ENCODE measurements at regions not wholly inside any gene's neighbourhood (a gene's known extent, or its start where the extent isn't known, plus 50 kb on each side); places are given as distances from the start of the nearest gene placed in this dataset.

DNA sequence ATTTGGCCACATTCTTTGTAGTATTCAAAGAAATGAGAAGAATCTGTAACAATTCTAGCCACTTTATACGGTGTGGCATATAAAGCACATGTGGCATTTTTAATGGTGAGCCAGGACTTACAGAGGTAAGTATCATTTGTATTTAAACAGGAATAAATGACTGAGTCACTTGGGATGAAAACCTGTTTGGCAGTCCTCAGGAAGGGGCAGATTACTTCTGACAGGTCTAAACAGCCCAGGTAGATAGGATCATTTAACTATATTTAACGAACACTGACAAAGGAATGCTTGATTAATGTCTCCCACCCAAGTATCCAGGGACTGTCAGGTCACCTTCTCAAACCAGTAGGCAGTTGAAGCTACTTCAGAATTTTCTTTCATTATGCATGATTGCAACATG is 241.5 kb upstream of the SATB1 start:
- no peak for DNase-seq

DNA sequence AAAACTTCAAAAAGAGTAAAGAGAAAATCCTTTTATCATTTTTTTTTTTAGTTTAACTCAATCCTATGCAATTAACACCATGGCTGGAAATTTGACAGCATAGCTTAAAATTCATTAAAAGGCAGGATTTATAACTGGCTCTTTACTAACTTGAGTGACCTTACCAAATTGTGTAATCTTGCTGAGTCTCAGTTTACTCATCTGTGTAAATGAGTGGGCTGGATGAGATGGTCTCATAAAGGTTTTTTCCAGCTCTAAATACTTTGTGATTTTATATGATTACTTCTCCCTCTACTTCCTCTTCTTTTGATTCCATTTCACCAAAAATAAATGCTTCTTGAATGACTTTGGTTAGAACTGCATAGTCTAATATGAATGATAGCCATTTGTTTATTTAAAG is 234.9 kb upstream of the SATB1 start:
- DNase-seq, result no peak

DNA sequence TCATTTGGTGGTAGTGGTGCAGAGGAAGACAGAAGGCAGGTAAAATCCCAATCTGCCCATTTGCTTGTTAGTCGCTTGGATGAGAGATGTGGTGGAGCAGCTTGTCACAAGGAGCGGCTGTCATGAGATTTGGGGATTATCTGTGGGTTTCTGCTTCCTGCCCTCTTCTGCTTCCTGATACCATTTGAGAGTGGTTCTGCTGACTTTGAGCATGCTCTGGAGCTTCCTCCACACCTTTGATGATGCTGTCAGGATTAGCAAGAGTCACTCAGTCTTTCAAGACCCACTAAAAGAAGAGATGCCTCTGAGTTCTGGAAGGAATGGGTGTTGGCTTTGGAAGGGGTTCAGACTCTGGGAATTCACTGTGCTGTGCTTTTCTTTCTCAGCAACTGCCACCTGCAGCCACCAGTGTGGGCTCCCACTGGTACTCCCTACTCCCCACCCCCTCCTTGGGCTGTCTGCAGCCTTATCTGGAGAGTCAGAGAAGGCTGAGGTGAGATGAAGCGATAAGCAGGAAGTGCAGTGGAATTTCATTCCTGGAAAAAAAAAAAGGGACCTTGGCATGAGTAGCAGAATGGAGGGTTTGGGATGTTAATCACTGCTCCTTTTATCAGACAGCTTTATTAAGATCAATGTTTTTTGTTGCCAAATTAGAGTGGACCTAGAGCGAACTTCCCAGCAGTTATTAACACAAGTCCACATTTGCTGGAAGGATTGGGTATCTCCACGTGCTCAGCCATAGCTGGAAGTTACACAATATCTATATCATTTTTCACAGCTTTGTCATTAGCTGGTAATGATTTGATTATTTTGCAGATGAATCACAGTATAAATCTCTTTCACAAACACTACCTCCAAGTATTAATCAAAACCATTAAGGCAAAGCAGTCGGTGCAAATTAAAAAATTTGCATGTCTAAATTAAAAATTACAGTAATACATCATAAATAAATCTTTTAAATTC is 233.0 kb upstream of the SATB1 start:
- no peak for DNase-seq

DNA sequence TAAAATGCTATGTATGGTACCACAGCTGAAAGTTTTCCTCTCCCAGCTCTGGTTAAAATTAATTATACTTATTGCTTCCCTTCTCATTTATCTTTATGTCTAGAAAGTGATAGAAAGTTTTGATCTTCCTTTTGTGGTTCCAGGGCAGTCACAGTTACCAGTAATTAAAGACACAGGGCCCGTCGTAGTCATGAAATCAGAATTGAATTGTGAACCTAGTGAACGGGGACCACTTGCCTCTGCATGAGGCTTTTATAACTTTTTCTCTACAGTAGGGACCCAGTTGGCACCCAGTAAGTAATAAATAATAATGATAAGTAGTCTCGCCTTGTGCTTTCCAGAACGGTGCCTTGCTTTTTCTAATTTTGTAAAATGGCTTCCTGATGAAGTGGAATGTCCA is 231.7 kb upstream of the SATB1 start:
- no peak for DNase-seq

DNA sequence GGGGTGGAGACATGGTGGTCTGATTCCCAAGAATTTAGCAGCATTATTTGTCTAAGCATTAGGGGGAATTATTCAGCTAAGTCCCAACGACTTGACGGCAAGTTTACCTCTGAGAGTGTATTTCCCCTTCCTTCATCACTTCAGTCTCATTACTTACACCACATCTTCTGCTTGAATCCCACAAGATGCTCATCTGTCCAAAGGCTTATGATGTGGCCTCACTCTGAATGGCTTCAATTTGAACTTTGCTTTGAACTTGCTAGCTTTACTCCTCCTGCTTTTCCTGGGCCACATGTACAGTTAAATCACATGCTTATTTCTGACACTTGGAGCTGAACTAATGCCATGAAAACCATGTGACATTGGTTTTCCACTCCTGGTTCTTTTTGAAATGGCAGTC is 231.3 kb upstream of the SATB1 start:
- no peak for DNase-seq

DNA sequence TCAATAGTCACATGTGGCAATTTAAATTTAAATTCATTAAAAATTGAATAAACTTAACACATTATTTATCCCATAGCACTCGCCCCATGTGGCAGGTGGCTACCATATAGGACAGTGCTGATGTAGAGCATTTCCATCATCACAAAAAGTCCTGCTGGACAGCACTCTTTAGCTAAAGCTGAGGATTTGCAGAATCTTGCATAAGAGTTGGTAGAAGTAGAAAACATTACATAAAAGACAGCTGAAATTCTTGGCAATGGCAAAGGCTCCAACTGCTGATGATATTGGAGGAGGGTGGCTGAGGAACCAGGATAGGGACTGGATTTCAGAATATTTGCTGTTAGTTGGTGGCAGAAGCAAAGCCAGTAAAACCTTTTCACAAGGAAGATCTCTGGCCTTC is 230.7 kb upstream of the SATB1 start:
- no peak for DNase-seq

DNA sequence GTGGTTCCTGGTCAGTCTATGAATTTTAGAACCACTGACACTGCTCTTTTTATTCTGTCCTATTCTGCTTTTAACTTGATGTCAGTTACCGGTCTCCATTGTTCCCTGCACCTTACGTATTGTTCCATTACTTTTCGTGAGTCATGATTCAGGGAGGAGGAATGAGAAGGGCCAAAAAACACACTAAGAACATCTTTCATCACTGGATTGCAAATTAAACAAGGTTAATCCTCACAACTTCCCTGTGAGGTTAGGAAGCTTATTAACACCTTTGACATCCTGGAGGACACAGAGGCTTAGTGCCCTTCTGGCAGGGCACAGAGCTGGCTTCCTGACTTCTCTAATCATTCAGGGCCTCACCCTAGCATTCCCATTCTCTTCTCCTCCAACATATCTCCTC is 227.6 kb upstream of the SATB1 start:
- no peak for DNase-seq

DNA sequence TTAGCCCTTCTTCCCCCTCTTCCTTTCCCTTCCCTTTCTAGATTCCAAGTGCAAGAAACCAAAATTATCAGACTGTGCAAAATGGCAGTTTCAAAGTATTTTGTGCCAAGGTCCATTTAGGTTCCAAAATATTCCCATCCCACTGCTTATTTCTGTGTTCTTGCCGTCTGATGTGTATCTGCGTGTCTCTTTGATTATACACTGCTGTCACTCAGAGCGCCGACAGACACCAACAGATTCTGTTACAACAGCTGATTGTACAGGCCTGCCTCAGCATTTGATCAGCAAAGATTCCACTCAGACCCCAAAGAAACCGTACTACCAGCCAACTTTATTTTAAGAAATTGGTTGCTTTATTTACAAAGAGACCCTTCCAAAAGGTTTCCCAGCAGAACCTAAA is 225.6 kb upstream of the SATB1 start:
- no peak for DNase-seq

DNA sequence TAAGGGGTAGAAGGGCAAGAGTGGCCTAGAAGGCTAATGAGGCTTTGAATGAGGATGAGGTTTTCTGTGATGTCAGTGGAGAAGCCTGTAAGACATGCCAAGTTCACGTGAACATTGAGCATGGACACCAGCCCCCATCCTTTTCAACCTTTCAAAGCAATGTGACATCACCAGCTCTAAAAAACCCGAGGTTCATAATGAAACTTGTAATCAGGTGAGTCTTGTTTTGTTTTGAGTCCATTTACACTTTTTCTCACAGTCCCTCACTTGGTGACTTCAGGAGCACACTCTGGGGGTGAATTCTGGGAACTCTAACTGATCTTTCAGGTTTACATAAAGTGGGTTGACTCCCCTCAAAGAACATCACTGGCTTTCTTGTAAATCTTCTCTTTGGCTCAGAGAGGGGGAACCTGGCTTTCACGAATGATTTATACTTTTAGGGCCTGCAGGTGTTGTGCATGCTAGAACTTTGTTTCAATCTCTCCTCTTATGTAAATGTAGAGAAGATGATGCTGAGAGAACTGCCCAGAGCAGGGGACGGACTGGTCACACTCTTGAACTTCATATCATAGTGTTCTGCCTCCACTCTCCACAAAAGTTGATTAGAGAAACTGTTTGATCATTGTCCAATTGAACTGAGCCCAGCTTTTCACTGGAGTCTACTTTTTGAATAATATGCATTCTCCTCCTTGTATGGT is 224.7 kb upstream of the SATB1 start:
- DNase-seq, result peak; percentile 27

DNA sequence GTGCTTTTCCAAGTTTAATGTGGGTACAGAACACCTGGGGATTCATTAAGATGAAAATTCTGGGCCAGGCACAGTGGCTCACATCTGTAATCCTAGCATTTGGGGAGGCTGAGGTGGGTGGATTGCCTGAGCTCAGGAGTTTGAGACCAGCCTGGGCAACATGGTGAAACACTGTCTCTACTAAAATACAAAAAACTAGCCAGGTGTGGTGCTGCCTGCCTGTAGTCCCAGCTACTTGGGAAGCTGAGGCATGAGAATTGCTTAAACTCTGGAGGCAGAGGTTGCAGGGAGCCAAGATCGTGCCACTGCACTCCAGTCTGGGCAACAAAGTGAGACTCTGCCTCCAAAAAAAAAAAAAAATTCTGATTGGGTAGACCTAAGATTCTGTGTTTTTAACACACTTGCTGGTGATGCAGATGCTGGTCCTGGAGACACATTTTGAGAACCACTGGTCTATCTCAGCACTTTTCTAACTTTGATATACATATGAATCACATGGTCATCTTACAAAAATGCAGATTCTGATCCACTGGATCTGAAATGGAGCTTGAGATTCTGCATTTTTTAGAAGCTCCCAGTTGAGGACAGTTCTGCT is 223.8 kb upstream of the SATB1 start:
- no peak for DNase-seq

DNA sequence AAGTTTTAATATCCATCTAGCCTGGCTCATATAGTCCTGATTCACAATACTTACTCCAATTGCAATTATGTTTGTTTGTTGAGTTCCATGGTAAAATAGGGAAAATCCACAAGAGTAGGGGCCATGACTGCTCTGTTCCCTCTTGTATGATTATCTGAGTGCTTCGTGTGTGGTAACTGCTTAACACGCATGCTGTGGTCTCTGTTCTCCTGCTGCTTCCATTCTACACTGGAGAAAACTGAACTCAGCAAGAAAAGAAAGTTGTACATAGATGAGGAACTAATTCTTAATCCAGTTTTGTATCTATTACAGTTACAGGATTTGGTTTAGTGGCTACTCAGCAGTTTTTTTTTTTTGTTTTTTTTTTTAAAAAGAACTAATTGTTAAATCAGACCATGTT is 223.0 kb upstream of the SATB1 start:
- DNase-seq, result no peak

DNA sequence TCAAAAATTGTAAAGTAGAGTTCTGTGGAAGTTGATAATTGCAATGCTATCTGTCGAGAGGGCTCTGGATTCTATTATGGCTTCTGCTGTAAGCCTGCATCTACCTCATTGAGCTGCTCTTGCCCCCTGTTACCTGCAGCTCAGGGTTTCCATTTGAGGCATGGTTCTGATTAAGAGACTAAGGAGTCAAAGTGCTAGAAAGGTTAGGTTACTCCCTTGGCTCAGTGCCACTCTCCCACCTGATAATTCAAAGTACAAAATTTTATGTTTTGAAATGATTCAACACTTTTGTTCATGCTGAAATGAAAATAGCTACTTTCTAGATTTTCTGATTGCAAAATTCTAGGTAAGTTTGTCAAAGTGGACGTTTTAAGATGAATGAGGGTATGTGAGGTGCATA is 220.5 kb upstream of the SATB1 start:
- no peak for DNase-seq

DNA sequence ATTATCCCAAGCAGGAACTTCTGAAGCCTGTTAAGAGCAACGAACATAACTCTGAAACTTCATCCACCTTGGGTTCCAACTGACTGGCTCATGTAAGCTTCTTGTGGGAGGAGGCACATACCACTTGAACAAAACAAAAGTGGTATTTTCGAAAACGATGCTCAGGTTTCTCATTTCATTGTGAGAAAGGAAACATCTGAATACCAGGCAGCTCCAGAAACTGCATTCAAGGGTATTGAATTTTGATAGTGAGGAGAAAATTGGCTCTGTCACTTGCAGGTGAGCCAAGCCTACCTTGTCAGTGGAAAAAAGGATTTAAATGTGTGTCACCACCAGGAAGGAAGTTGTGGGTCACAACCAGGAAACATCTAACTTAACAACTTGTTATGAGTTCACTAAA is 218.1 kb upstream of the SATB1 start:
- peak; percentile 20 for DNase-seq

DNA sequence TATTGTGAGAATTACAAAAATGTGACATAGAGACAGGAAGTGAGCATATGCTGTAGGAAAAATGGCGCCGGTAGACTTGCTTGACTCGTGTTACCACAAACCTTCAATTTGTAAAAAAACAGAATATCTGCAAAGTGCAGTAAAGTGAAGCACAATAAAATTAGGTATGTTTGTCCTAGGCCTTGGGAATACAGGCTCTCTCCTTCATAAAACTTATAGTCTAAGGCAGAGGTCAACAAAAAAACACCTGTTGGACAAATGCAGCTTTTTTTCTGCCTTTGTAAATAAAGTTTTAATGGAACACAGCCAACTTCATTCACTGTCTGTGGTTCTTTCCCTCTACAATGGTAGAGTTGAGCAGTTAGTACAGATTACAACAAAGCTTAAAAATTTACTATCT is 216.8 kb upstream of the SATB1 start:
- DNase-seq, result no peak

DNA sequence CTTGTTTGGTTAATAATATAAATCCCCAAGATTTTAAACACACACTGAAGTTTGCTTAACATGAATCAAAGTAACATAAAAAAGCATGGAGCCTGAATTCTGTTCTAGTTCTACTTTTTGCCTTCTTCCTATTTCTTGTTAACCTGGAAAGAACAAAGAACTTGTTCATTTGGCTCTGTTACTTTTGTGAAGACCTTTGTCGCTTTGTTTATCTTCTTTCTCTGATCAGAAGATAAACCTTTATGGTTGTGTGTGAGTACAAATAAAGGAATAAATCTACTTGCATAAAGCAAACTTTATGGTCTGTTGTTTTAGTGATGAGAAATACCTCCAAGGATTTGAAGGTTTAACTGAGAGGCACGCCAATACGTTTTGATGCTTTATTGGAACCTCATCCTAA is 210.1 kb upstream of the SATB1 start:
- DNase-seq, result no peak

DNA sequence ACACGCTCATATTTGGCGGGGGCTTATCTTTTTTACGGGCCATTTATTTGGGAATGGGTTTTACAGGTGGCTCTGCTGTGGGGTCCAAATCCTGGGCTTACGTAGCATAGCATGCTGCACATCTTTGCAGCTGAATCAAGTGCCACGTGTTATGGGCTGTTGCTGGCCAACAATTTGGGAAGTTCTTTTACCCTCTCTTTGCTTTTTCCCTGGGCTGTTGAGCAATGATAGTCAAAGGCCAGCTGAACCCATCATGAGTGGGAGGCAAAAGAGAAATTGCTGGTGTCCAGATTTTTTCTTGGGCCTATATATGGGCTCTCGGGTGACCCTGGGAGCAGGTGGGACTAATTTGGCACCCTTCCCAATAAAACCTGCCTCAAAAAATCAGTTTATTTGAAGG is 209.3 kb upstream of the SATB1 start:
- no peak for DNase-seq

DNA sequence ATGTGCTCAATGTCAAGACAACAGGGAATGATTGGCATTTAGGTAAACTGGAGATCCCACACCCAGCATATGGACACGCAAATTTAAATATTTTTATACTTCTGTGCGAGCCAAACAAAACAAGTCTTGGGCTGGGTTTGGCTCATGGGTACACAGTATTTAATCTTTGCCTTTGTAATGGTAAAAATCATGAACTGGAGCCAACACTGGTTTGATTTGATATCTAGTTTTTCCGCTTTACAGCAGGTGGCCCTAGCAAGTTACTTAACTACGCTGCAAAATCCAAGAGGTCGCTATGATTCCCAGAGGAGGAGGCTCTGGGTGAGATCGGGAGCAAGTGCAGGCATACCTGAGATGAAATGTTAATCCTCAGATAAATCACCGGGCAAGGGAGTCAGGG is 207.9 kb upstream of the SATB1 start:
- no peak for DNase-seq

DNA sequence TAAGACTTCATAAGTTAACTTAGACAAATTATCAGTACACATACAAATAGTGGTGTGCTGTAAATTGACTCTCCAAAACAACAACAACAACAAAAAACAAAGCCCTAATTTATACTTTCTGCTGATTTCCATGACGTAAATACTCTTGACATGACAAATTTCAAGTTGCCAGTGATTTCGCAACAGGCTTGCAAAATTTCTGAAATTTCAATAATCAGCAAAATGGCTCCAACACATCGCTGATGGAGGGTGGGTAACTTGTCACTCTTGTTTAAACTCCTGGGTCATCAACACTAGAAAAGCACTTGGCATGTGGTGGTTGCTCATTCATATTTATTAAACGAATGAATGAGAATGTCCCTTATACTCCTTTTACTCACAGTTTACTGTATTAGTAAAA is 205.2 kb upstream of the SATB1 start:
- no peak for DNase-seq

DNA sequence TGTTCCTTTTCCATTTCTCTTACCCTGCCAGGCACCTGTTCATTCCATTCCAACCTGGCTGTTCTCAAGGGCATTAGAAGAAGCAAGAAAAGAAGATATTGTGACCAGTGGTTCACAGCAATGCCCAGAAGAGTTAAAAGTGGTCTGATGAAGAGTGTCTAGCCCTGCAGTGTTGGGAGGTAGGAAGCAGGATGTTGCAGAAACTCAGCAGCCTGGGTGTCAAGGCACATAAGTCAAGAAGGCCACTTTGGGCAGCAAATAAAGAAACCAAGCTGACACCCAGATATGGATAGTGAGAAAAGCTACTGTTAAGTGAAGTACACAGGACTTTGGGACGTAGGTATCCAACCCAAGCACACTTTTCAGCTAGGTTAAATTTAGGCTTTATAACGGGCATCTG is 199.9 kb upstream of the SATB1 start:
- DNase-seq, result no peak

DNA sequence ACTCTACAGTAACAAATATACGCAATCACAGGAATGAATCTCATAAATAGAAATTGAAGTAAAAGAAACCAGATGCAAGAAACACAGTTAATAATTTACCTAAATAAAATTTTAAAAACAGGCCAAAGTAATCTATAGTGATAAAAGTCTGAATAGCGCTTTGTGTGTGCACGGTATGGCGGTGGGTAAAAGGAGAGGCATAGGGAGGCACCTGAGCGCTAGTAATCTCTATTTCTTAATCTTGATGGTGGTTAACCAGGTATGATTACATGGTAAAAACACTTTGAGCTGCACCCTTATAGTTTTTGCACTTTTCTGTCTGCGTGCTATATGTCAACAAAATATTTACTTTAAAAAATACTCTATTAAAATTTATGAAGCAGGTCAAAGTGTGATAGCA is 198.1 kb upstream of the SATB1 start:
- DNase-seq, result no peak

DNA sequence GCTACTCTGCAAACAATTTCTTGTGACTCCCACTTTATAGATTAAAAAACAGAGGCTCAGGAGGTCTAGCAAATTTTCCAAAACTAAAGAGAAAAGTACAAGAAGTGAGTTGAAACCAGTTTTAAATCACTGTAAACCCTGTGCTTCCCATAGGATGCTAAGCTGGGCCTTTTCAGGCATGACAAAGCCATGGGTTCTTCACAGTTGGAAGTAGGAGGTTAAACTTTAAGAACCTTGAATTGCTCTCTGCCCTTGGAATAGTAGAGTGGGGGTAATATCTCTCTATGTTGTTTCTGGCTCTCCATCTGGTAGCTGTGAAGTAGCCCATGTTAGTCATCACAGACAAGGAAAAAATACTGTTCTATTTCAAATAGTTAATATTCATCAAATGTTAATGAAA is 193.6 kb upstream of the SATB1 start:
- no peak for DNase-seq

DNA sequence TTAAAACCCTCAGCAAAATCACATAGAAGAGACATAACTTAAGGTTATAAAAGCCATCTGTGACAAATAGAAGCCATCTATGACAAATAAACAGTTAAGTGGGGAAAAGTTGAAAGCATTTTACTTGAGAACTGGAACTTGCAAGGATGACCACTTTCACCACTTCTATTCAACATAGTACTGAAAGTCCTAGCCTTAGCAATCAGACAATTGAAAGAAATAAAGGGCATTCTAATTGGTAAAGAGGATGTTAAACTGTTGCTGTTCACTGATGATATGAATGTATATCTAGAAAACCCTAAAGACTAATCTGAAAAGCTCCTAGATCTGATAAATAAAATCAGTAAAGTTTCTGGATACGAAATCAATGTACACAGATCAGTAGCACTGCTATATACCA is 186.9 kb upstream of the SATB1 start:
- no peak for DNase-seq

DNA sequence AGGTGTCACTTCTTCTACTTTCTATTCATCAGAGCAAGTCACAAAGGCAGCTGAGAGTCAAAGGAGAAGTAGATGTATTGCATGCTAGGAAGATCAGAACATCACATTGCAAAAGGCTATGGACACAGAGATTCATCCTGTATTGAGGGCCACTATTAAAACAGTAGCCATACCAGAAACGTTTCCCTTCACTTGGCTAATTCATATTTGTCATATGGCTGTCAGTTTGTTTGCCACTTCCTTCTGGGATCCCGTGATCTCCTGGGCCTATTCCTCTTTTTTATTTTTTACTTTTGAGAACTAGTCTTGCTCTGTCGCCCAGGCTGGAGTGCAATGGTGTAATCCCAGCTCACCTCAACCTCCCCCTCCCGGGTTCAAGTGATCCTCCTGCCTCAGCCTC is 184.0 kb upstream of the SATB1 start:
- no peak for DNase-seq

DNA sequence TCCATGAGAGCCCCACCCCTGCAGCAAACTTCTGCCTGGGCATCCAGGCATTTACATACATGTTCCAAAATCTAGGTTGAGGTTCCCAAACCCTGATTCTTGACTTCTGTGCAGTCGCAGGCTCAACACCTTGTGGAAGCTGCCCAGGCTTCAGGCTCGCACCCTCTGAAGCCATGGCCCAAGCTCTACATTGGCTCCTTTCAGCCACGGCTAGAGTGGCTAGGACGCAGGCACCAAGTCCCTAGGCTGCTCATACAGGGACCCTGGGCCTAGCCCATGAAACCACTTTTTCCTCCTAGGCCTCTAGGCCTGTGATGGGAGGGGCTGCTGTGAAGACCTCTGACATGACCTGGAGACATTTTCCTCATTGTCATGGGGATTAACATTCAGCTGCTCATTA is 172.8 kb upstream of the SATB1 start:
- no peak for DNase-seq

All from CD4-positive, alpha-beta T cell treated with Interleukin-12 subunit alpha and Interleukin-12 subunit beta, for 1 hour (primary cell).